ENCODE measurements at regions not wholly inside any gene's neighbourhood (a gene's known extent, or its start where the extent isn't known, plus 50 kb on each side); places are given as distances from the start of the nearest gene placed in this dataset.

GRCh38 chr2:49251251-49251650, 96.9 kb upstream of the FSHR start:
- ChIA-PET SMC1A (ENCODE audit: uncharacterized antibody, unreplicated experiment) (no interaction called here), RAD21 (ENCODE audit: unreplicated experiment) (no interaction called here), CTCF (no interaction called here), POLR2A (no interaction called here)
- no peak for DNase-seq (ENCODE audit: low read depth, low spot score)
- 18% methylated on average over 4 of the region's 5 CpGs for WGBS (ENCODE audit: insufficient coverage, insufficient replicate concordance, low lambda C conversion rate, missing lambda C conversion rate)
- no peaks in the 10 kb centered on the region for H3K27me3 ChIP-seq (replicated peaks in 1 of 2; ENCODE audit: control insufficient read depth in 2 of 2, insufficient read depth in 2 of 2, low read length in 1 of 2)
- no peaks in the 10 kb centered on the region for H3K36me3 ChIP-seq (ENCODE audit: control insufficient read depth in 2 of 2, insufficient read depth in 2 of 2, low read length in 1 of 2)
- no peak overlapping the region for H2AFZ ChIP-seq (ENCODE audit: control insufficient read depth, low read depth, low read length)
- in situ Hi-C loops (cut with MboI) = no loop called here
- no peak overlapping the region for H3K9ac ChIP-seq (ENCODE audit: control insufficient read depth, insufficient read depth, low read length)
- no peak overlapping the region for H3K4me2 ChIP-seq (ENCODE audit: control insufficient read depth, insufficient read depth)
- H3K27ac ChIP-seq (ENCODE audit: control insufficient read depth, insufficient read depth) = no peak overlapping the region
- no peaks in the 10 kb centered on the region for H3K9me3 ChIP-seq (replicated peaks; ENCODE audit: control insufficient read depth, insufficient read depth, low read length)
- no peaks in the 10 kb centered on the region for H4K20me1 ChIP-seq (ENCODE audit: control insufficient read depth, insufficient read depth)
- no peaks in the 10 kb centered on the region for H3K4me1 ChIP-seq (ENCODE audit: control insufficient read depth, insufficient read depth, low read length)
- intact Hi-C loops (cut with micrococcal nuclease; ENCODE audit: unreplicated experiment) = no loop called here
- no TSS peak for BruUV-seq (replicated peaks)
- TF ChIP-seq HDAC6 (IDR thresholded peaks at IDR 0.05; ENCODE audit: unreplicated experiment) = no peak
- TF ChIP-seq RELB (IDR thresholded peaks at IDR 0.05; ENCODE audit: low read depth) = no peak
- TF ChIP-seq POU2F2 (IDR thresholded peaks at IDR 0.05; ENCODE audit: borderline replicate concordance, low read depth, low read length) = no peak
- no peak for TF ChIP-seq ATF2 (IDR thresholded peaks at IDR 0.05; ENCODE audit: low read length)
- no peak for TF ChIP-seq REST (IDR thresholded peaks at IDR 0.05; ENCODE audit: low read depth, low read length)
- no peak for TF ChIP-seq ZNF274 (IDR thresholded peaks at IDR 0.05; ENCODE audit: insufficient read depth, insufficient read length)
- TF ChIP-seq PAX5 (IDR thresholded peaks at IDR 0.05; ENCODE audit: borderline replicate concordance, low read depth, low read length) = no peak
- H3K4me3 ChIP-seq = no peak overlapping the region
- H3K79me2 ChIP-seq (ENCODE audit: control insufficient read depth, insufficient read depth, low read length) = no peaks in the 10 kb centered on the region
- no peak for FAIRE-seq
- no peak for ATAC-seq
